IPS-20b (cell line): ENCODE measurements at regions not wholly inside any gene's neighbourhood (a gene's known extent, or its start where the extent isn't known, plus 50 kb on each side); places are given as distances from the start of the nearest gene placed in this dataset.

Source experiments
- H3K27ac ChIP-seq: one replicate; pipeline ENCODE4 v1.5.1; 2013; ENCODE audit warnings: low read length
- H3K27me3 ChIP-seq: 2 replicates; pipeline ENCODE4 v1.6.1; 2013; ENCODE audit warnings: mild to moderate bottlenecking, low read length, inconsistent platforms; ENCODE audit not compliant: insufficient read depth
- H3K36me3 ChIP-seq: 2 replicates; pipeline ENCODE4 v1.6.1; 2013; ENCODE audit warnings: low read depth, mild to moderate bottlenecking, inconsistent platforms, low read length, moderate library complexity; ENCODE audit not compliant: insufficient read depth
- H3K4me1 ChIP-seq: 2 replicates; pipeline ENCODE4 v1.6.1; 2013; ENCODE audit warnings: mild to moderate bottlenecking, control low read depth, inconsistent platforms, low read length, moderate library complexity; ENCODE audit not compliant: insufficient read depth
- H3K4me3 ChIP-seq: 2 replicates; pipeline ENCODE4 v1.5.1; 2013; ENCODE audit warnings: mild to moderate bottlenecking, low read length, inconsistent platforms
- H3K9ac ChIP-seq: 2 replicates; pipeline ENCODE4 v1.6.1; 2013; ENCODE audit warnings: low read depth, mild to moderate bottlenecking, inconsistent platforms, low read length, moderate library complexity
- H3K9me3 ChIP-seq: 2 replicates; pipeline ENCODE4 v1.6.1; 2013; ENCODE audit warnings: mild to moderate bottlenecking, low read depth, low read length, inconsistent platforms; ENCODE audit not compliant: insufficient read depth

- Histone ChIP-seq H3K4me3 (peak overlapping the region; percentile 15; the same call in 1 of the 2 replicates), H3K27me3 (peaks cover 6% of the 10 kb centered on the region), H3K9me3 (0 out of 2 replicates have a peak, but pooled peaks cover 2% of the 10 kb centered on the region), H3K27ac (no peak overlapping the region), H3K36me3 (no peaks in the 10 kb centered on the region), H3K4me1 (no peaks in the 10 kb centered on the region; the same call in 1 of the 2 replicates), H3K9ac (no peak overlapping the region)
Observed at GRCh38 chr22:27573280-27574001, 228.1 kb downstream of the MN1 start.

DNA sequence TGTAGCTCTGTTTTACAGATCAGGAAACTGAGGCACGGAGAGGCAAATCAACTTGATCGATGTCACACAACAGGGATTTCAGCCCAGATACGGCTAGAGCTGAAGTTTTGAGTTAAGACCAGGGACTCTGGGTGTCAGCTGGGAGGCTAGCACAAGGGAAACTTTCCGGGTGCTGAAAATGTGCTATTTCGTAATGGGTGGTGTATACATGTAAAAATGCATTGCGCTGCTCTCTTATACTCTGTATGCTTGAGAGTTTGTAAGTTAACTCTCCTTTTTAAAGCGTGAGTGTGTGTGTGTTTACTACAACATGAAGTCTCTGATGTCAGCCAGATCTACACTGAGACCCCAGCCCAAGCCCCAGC lies 227.6 kb downstream of the MN1 start:
- H3K9me3 ChIP-seq, result 0 out of 2 replicates have a peak, but pooled peaks cover 2% of the 10 kb centered on the region
- H3K27me3 ChIP-seq, result peaks cover 7% of the 10 kb centered on the region

DNA sequence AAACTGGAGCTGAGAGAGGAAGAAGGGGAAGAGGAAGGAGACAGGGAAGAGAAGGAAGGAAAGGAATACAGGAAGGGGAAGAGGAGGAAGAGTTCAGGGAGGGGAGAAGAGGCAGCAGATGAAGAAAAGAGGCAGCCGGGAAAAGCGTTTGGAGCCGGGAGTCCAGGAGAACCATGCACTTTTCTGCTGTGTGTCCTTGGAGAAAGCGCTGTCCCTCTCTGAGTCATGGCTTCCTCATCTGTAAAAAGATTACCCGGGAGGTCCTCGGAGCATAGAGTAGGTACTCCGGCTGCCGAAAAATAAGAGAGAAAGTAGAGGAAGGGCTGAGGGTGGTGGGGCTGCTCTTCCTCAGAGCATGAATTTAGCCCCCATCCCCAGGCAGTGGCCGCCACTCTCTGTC lies 226.9 kb downstream of the MN1 start:
- Histone ChIP-seq H3K9me3 (0 out of 2 replicates have a peak, but pooled peaks cover 2% of the 10 kb centered on the region), H3K27ac (no peak overlapping the region), H3K4me1 (no peaks in the 10 kb centered on the region; the same call in 1 of the 2 replicates), H3K4me3 (no peak overlapping the region), H3K9ac (no peak overlapping the region), H3K36me3 (no peaks in the 10 kb centered on the region), H3K27me3 (peaks cover 13% of the 10 kb centered on the region)

More for the DNA sequence above, 227.6 kb downstream of the MN1 start:
- H3K27ac ChIP-seq, result no peak overlapping the region
- H3K4me3 ChIP-seq, result no peak overlapping the region
- no peaks in the 10 kb centered on the region; the same call in 1 of the 2 replicates for H3K4me1 ChIP-seq
- H3K36me3 ChIP-seq, result no peaks in the 10 kb centered on the region
- no peak overlapping the region for H3K9ac ChIP-seq

DNA sequence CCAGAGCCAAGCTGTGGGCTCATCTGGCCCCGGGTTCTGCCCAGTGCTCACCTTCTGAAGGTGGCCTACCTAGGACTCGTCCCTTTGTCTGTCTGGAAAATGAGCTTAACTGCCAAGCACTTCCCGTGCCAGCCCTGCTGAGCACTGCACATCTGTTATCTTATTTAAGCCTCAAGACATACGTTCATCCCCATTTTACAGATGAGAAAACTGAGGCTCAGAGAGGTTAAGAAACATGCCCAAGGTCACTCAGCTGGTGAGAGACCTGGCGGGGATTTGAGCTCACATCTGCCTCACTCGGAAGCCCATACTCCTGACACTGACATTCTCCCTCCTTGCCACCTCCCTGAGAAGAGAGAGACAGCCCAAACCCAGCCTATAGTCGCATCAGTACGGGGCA lies 226.2 kb downstream of the MN1 start:
- Histone ChIP-seq H3K4me3 (no peak overlapping the region), H3K9ac (no peak overlapping the region), H3K27ac (no peak overlapping the region), H3K36me3 (no peaks in the 10 kb centered on the region), H3K9me3 (0 out of 2 replicates have a peak, but pooled peaks cover 2% of the 10 kb centered on the region), H3K4me1 (no peaks in the 10 kb centered on the region; the same call in 1 of the 2 replicates), H3K27me3 (peaks cover 13% of the 10 kb centered on the region)

DNA sequence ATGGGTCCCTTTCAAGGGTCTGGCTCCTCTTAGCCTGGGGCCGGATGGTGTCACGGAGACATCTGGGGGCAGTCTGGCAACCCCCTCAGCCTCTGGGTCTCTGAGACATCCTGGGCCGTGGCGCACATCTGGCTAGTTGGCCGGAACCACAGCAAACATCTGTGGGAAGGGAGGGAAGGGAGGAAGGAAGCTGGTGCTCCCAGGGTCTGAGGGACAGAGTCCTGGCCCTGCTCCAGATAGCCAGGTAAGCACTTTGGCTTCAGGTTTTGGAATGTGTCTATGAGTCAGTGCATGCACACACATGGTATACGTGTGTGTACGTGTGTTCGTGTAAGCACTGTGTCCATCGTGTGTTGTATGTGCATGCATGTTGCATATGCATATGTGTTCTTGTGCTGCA lies 225.1 kb downstream of the MN1 start:
- H3K4me1 ChIP-seq, result no peaks in the 10 kb centered on the region; the same call in 1 of the 2 replicates
- peaks cover 13% of the 10 kb centered on the region for H3K27me3 ChIP-seq
- 0 out of 2 replicates have a peak, but pooled peaks cover 2% of the 10 kb centered on the region for H3K9me3 ChIP-seq
- no peak overlapping the region for H3K27ac ChIP-seq
- H3K4me3 ChIP-seq, result no peak overlapping the region
- H3K9ac ChIP-seq, result no peak overlapping the region
- H3K36me3 ChIP-seq, result no peaks in the 10 kb centered on the region

DNA sequence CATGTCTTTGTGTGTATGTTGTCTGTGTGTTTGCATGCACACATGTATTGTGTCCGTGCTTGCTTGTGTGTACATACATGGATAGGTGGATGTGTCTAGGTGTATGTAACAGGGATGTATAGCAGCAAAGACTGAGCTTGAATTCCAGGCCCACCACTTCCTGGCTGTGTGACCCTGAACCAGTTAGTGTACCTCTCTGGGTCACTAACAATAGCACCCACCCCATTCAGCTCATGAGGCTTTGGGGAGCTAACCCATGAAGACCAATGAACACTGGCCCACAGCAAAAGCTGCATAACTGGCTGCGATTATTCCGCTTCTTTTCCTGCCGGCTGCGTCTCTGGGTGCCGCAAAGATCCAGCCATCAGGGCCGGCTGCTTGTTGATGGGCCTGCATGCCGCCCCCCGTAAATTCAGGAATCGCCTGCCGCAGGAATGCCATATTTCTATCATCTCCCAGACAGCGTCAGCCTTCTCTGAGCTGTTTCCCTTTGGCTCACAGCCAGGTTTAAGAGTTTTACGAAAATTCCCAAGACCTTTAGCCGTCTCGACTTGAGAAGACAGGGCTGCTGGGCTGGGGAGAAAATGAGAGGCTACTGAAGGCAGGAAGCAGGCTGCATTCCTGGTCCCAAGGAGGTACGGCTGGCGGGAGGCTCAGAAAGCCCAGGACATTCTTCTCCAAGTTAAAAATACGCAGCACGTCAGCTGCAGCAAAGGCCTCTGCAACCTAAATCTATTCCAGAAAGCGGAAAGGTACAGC lies 224.6 kb downstream of the MN1 start:
- Histone ChIP-seq H3K27ac (no peak overlapping the region), H3K9ac (no peak overlapping the region), H3K4me1 (no peaks in the 10 kb centered on the region; the same call in 1 of the 2 replicates), H3K9me3 (0 out of 2 replicates have a peak, but pooled peaks cover 2% of the 10 kb centered on the region), H3K4me3 (no peak overlapping the region), H3K36me3 (no peaks in the 10 kb centered on the region), H3K27me3 (peaks cover 13% of the 10 kb centered on the region)

- Histone ChIP-seq H3K27me3 (peaks cover 13% of the 10 kb centered on the region), H3K36me3 (no peaks in the 10 kb centered on the region), H3K9ac (no peak overlapping the region), H3K4me3 (no peak overlapping the region), H3K9me3 (no peaks in the 10 kb centered on the region), H3K4me1 (no peaks in the 10 kb centered on the region; the same call in 1 of the 2 replicates), H3K27ac (no peak overlapping the region)
Observed at GRCh38 chr22:27577574-27577969, 224.0 kb downstream of the MN1 start.

- H3K4me3 ChIP-seq, result no peak overlapping the region
- no peaks in the 10 kb centered on the region for H3K36me3 ChIP-seq
- H3K27me3 ChIP-seq, result peaks cover 13% of the 10 kb centered on the region
- no peaks in the 10 kb centered on the region for H3K9me3 ChIP-seq
- no peak overlapping the region for H3K9ac ChIP-seq
- no peak overlapping the region for H3K27ac ChIP-seq
- H3K4me1 ChIP-seq, result no peaks in the 10 kb centered on the region
Observed at GRCh38 chr22:27578937-27579617, 222.5 kb downstream of the MN1 start.

DNA sequence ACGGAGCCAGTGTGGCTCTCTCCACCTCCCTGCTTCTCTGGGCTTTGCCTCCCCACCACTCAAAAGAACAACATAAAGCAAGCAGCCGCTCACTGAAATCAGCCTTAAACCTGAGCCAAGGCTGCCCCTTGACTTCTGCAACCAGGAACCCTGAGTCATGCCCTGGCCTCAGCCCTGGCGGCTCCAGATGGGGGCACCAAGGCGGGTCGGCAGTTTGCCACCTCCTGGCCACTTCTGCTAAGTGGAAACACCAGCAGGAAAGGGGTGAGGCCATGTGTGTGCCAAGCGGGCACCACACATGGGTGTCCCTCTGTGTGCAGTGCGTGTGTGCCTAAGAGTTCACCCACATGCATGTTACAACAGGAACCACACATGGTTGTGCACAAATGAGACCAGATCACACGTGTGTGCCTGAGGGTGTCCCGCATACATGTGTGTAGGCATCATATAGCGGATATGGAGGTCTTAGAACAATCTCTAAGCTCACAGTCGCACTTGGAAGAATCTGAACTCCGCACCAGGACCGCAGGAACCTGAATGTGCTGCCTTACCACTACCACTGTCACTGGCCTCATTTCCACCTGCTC lies 221.2 kb downstream of the MN1 start:
- H3K4me1 ChIP-seq, result no peaks in the 10 kb centered on the region
- no peak overlapping the region for H3K27ac ChIP-seq
- H3K4me3 ChIP-seq, result no peak overlapping the region
- no peak overlapping the region for H3K9ac ChIP-seq
- peaks cover 8% of the 10 kb centered on the region; the same call in 1 of the 2 replicates for H3K27me3 ChIP-seq
- no peaks in the 10 kb centered on the region for H3K9me3 ChIP-seq
- no peaks in the 10 kb centered on the region for H3K36me3 ChIP-seq

DNA sequence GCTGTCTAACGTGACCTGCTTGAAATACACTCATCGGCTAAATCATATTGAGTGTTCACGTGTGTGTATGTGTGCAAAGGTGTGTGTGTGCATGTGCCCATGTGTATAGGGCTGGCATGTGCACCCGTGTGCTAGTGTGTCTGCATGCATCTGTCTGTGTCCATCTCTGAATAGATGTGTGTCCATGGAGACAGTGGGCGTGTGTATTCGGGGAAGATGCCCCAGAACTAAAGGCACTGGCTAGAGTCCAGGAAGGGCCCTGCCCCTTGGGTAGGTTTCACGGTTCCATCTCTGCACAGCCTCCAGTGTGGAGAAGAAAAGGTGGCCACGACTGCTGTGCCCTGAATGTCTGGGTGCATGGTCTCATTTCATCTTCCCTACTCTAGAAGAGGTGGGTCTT lies 220.3 kb downstream of the MN1 start:
- H3K27ac ChIP-seq, result no peak overlapping the region
- H3K27me3 ChIP-seq, result peaks cover 7% of the 10 kb centered on the region; the same call in 1 of the 2 replicates
- H3K4me3 ChIP-seq, result no peak overlapping the region
- H3K9me3 ChIP-seq, result no peaks in the 10 kb centered on the region
- H3K36me3 ChIP-seq, result no peaks in the 10 kb centered on the region
- H3K9ac ChIP-seq, result no peak overlapping the region
- H3K4me1 ChIP-seq, result no peaks in the 10 kb centered on the region

GRCh38 chr22:27581688-27582087 lies 219.9 kb downstream of the MN1 start:
- Histone ChIP-seq H3K36me3 (no peaks in the 10 kb centered on the region), H3K9me3 (no peaks in the 10 kb centered on the region), H3K4me1 (no peaks in the 10 kb centered on the region), H3K4me3 (no peak overlapping the region), H3K27me3 (peaks cover 7% of the 10 kb centered on the region; the same call in 1 of the 2 replicates), H3K27ac (no peak overlapping the region), H3K9ac (no peak overlapping the region)
